ENCODE measurements at regions not wholly inside any gene's neighbourhood (a gene's known extent, or its start where the extent isn't known, plus 50 kb on each side); places are given as distances from the start of the nearest gene placed in this dataset.
"Not testable (repeated sequence)": the region's sequence is repeated elsewhere in the genome, so short reads cannot be mapped to it uniquely, and the experiment has no call there.

- Mint-ChIP-seq H3K36me3 (ENCODE audit: unreplicated experiment) (no peaks in the 10 kb centered on the region), H3K9me3 (ENCODE audit: unreplicated experiment) (no peaks in the 10 kb centered on the region), H3K4me3 (ENCODE audit: unreplicated experiment) (no peak overlapping the region), H3K27ac (ENCODE audit: unreplicated experiment) (no peak overlapping the region), H3K4me1 (ENCODE audit: unreplicated experiment) (peaks cover 7% of the 10 kb centered on the region), H3K27me3 (ENCODE audit: unreplicated experiment) (peaks cover 12% of the 10 kb centered on the region)
- TF ChIP-seq, protein P1, sequence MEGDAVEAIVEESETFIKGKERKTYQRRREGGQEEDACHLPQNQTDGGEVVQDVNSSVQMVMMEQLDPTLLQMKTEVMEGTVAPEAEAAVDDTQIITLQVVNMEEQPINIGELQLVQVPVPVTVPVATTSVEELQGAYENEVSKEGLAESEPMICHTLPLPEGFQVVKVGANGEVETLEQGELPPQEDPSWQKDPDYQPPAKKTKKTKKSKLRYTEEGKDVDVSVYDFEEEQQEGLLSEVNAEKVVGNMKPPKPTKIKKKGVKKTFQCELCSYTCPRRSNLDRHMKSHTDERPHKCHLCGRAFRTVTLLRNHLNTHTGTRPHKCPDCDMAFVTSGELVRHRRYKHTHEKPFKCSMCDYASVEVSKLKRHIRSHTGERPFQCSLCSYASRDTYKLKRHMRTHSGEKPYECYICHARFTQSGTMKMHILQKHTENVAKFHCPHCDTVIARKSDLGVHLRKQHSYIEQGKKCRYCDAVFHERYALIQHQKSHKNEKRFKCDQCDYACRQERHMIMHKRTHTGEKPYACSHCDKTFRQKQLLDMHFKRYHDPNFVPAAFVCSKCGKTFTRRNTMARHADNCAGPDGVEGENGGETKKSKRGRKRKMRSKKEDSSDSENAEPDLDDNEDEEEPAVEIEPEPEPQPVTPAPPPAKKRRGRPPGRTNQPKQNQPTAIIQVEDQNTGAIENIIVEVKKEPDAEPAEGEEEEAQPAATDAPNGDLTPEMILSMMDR (IDR thresholded peaks at IDR 0.05) = no peak
- DNase-seq (ENCODE audit: extremely low spot score, unreplicated experiment) = no peak
These were observed 106.2 kb upstream of the CLINT1 start for GRCh38 chr5:157965040-157965678.

DNA sequence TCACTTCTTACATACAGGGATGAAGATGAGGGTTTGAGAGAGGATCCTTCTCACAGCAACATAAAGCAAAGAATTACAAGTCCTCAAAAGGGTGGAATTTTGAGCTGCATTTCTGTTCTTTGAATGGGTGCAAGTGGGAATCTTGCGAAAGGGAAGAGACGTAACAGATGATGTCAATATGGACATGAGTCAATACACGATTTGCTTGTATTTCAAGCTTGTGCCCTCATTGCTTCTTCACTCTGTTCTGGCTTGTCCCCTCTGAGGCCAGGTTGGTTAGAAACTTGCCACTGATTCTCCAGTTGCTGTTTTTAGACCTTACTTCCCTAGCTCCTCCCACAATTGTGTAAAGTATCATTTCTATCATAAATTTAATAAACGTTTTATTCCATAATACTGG lies 104.8 kb upstream of the CLINT1 start:
- DNase-seq (ENCODE audit: extremely low spot score, unreplicated experiment) = no peak
- no peak overlapping the region for H3K27ac Mint-ChIP-seq (ENCODE audit: unreplicated experiment)
- no peaks in the 10 kb centered on the region for H3K9me3 Mint-ChIP-seq (ENCODE audit: unreplicated experiment)
- TF ChIP-seq, protein P1 (IDR thresholded peaks at IDR 0.05) = no peak
- no peaks in the 10 kb centered on the region for H3K36me3 Mint-ChIP-seq (ENCODE audit: unreplicated experiment)
- peaks cover 12% of the 10 kb centered on the region for H3K27me3 Mint-ChIP-seq (ENCODE audit: unreplicated experiment)
- H3K4me1 Mint-ChIP-seq (ENCODE audit: unreplicated experiment) = peaks cover 7% of the 10 kb centered on the region
- H3K4me3 Mint-ChIP-seq (ENCODE audit: unreplicated experiment) = no peak overlapping the region

GRCh38 chr5:157963244-157963643 lies 104.3 kb upstream of the CLINT1 start:
- Mint-ChIP-seq H3K4me3 (ENCODE audit: unreplicated experiment) (no peak overlapping the region), H3K4me1 (ENCODE audit: unreplicated experiment) (peaks cover 7% of the 10 kb centered on the region), H3K27ac (ENCODE audit: unreplicated experiment) (no peak overlapping the region), H3K36me3 (ENCODE audit: unreplicated experiment) (no peaks in the 10 kb centered on the region), H3K9me3 (ENCODE audit: unreplicated experiment) (no peaks in the 10 kb centered on the region), H3K27me3 (ENCODE audit: unreplicated experiment) (peaks cover 12% of the 10 kb centered on the region)
- no peak for DNase-seq (ENCODE audit: extremely low spot score, unreplicated experiment)
- TF ChIP-seq, protein P1 (IDR thresholded peaks at IDR 0.05) = no peak

GRCh38 chr5:157962686-157963085 lies 103.7 kb upstream of the CLINT1 start:
- not testable (repeated sequence) for H3K36me3 Mint-ChIP-seq (ENCODE audit: unreplicated experiment); H3K9me3 Mint-ChIP-seq (ENCODE audit: unreplicated experiment); H3K27ac Mint-ChIP-seq (ENCODE audit: unreplicated experiment); H3K4me1 Mint-ChIP-seq (ENCODE audit: unreplicated experiment); DNase-seq (ENCODE audit: extremely low spot score, unreplicated experiment); H3K4me3 Mint-ChIP-seq (ENCODE audit: unreplicated experiment)
- peaks cover 12% of the 10 kb centered on the region for H3K27me3 Mint-ChIP-seq (ENCODE audit: unreplicated experiment)

DNA sequence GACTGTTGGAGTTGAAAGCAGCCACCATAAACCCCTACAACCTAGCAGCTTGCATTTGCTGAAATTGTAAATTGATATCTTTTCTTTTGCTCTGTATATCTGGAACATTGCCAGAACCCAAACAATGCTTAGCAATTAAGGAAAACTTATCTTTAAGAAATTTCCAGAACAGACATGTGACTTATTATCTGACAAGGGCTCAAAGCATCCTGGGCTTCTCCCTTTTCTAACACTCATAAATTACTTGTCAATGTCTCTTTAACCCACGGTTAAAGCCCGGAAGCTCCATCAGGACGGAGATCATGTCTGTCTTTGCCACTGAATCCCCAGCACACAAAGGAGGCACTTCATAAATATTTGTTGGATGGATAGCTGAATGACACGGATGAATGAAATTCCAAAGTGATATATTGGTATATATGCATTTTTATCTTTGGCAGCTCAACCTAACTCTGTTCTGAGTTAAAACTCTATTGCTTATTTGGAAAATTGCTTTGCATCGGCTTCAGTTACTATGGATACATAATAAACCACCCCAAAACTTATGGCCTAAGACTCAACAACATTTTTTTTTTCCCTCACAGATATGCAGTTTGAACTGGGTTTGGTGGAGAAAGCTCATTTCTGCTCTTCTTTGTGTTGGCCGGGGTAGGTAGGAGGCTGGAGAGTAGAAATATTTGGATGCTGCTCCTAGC lies 103.1 kb upstream of the CLINT1 start:
- DNase-seq (ENCODE audit: extremely low spot score, unreplicated experiment) = no peak
- Mint-ChIP-seq H3K4me3 (ENCODE audit: unreplicated experiment) (no peak overlapping the region), H3K4me1 (ENCODE audit: unreplicated experiment) (peaks cover 7% of the 10 kb centered on the region), H3K9me3 (ENCODE audit: unreplicated experiment) (no peaks in the 10 kb centered on the region), H3K36me3 (ENCODE audit: unreplicated experiment) (no peaks in the 10 kb centered on the region), H3K27me3 (ENCODE audit: unreplicated experiment) (peaks cover 12% of the 10 kb centered on the region), H3K27ac (ENCODE audit: unreplicated experiment) (no peak overlapping the region)
- TF ChIP-seq, protein P1 (IDR thresholded peaks at IDR 0.05) = no peak
